A673 (cell line): ENCODE measurements at regions not wholly inside any gene's neighbourhood (a gene's known extent, or its start where the extent isn't known, plus 50 kb on each side); places are given as distances from the start of the nearest gene placed in this dataset.

Experiments used
- EZH2 ChIP-seq: fragments of 200-600 bp; sonication (generic); IDR thresholded peaks from 2 replicates; pipeline ENCODE4 v1.6.1; 2017; ENCODE audit warnings: borderline replicate concordance, low read depth, mild to moderate bottlenecking, mixed read lengths, antibody characterized with exemption, low read length; ENCODE audit not compliant: poor library complexity, severe bottlenecking
- TF ChIP-seq, protein P1 (sequence below): fragments of 300-800, 200-600 bp; sonication (generic); conservative IDR thresholded peaks from 2 replicates; pipeline ENCODE4 v1.5.1; 2017; ENCODE audit warnings: low read depth, mild to moderate bottlenecking, antibody characterized with exemption, low read length, moderate library complexity, mixed read lengths

DNA sequence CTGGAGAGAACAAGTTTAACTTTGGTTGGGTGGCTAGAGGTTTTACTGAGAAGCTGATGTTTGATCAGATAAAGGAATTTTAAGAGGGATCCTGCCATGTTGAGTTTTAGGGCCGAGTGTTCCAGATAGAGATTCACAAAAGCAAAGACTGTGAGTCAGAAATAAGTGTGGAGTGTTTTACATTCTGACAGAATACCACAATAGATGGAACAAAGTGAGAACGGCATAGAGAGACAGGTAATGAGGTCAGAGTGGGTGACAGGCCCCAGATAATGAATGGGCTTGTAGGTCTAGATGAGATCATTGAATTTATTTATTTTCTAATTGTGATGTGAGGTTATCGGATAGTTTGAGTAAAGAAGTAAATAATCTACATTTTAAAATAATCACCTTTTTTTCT, 502.6 kb downstream of the EPHA5 start:
- TF ChIP-seq, protein P1, sequence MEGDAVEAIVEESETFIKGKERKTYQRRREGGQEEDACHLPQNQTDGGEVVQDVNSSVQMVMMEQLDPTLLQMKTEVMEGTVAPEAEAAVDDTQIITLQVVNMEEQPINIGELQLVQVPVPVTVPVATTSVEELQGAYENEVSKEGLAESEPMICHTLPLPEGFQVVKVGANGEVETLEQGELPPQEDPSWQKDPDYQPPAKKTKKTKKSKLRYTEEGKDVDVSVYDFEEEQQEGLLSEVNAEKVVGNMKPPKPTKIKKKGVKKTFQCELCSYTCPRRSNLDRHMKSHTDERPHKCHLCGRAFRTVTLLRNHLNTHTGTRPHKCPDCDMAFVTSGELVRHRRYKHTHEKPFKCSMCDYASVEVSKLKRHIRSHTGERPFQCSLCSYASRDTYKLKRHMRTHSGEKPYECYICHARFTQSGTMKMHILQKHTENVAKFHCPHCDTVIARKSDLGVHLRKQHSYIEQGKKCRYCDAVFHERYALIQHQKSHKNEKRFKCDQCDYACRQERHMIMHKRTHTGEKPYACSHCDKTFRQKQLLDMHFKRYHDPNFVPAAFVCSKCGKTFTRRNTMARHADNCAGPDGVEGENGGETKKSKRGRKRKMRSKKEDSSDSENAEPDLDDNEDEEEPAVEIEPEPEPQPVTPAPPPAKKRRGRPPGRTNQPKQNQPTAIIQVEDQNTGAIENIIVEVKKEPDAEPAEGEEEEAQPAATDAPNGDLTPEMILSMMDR = no peak
- no peak for TF ChIP-seq EZH2
